Sigmoid colon (tissue), 6 donors: ENCODE measurements at regions not wholly inside any gene's neighbourhood (a gene's known extent, or its start where the extent isn't known, plus 50 kb on each side); places are given as distances from the start of the nearest gene placed in this dataset.

ENCODE experiments used
- DNase-seq: peaks from one replicate; pipeline ENCODE4 v3.0.0-alpha.2; 2019
- H3K27ac ChIP-seq, 4 donors: fragments of 200-600 bp; sonication (generic); one replicate each; pipeline ENCODE4 v1.5.1; 2016 to 2019; ENCODE audit warnings: mild to moderate bottlenecking in 1 of 4
- H3K27me3 ChIP-seq, 3 donors: fragments of 200-600 bp; sonication (generic); one replicate each; pipeline ENCODE4 v1.5.1; 2019; ENCODE audit warnings: mild to moderate bottlenecking in 1 of 3
- H3K36me3 ChIP-seq, 4 donors: fragments of 200-600 bp; sonication (generic); one replicate each; pipeline ENCODE4 v1.5.1; 2016 to 2019
- H3K4me1 ChIP-seq, 4 donors: fragments of 200-600 bp; sonication (generic); one replicate each; pipeline ENCODE4 v1.5.1; 2017 to 2019
- H3K4me3 ChIP-seq, 4 donors: fragments of 200-600 bp; sonication (generic); one replicate each; pipeline ENCODE4 v1.5.1; 2017 to 2019; ENCODE audit warnings: mild to moderate bottlenecking in 2 of 4, moderate library complexity in 1 of 4
- H3K9me3 ChIP-seq, 4 donors: fragments of 200-600 bp in 3 of 4; sonication (generic) in 3 of 4; one replicate each; pipeline versions ENCODE4 v1.5.1 to v1.6.1; 2013 to 2019
- CTCF ChIP-seq, 4 experiments: fragments of 450-650 bp in 3 of 4; fragments of 200-600 bp in 1 of 4; IDR thresholded peaks; one replicate each; pipeline ENCODE4 v1.5.1; 2016 to 2019; ENCODE audit warnings: antibody characterized with exemption in 4 of 4, mild to moderate bottlenecking in 3 of 4, moderate library complexity in 2 of 4
- EP300 ChIP-seq, 4 donors: sonication (generic); formaldehyde crosslinking; IDR thresholded peaks; one replicate each; pipeline ENCODE4 v1.6.1; 2017; ENCODE audit warnings: antibody characterized with exemption in 4 of 4
- POLR2A ChIP-seq, 2 donors: fragments of 450-650 bp; IDR thresholded peaks; one replicate each; pipeline ENCODE4 v1.6.1; 2016; ENCODE audit warnings: antibody characterized with exemption in 2 of 2, mild to moderate bottlenecking in 2 of 2, moderate library complexity in 2 of 2
- POLR2AphosphoS5 ChIP-seq, 4 donors: sonication (generic); formaldehyde crosslinking; IDR thresholded peaks; one replicate each; pipeline ENCODE4 v1.6.1; 2017; ENCODE audit warnings: antibody characterized with exemption in 4 of 4
- WGBS, 2 donors: extraction: QIAGEN DNeasy Blood & Tissue Kit; methylation state at CpG; one replicate each; pipeline ENCODE4 v1.1.7; 2013; 5-methylcytosine and 5-hydroxymethylcytosine counted together
- intact Hi-C: fragments of 100-400 bp; cut with DNase I; formaldehyde crosslinking; loops from one replicate; pipeline ENCODE4 v1.15.1; 2023
- donor health status: healthy with polysubstance abuse.
- donor health status: healthy.

GRCh38 chr5:113652161-113652560 lies 138.7 kb downstream of the YTHDC2 start:
- WGBS, 2 donors, result 41 to 62% methylated on average over 7 of the region's 7 CpGs
- intact Hi-C loops, result no loop called here

GRCh38 chr5:113654828-113655227 lies 141.3 kb downstream of the YTHDC2 start:
- intact Hi-C loops, result no loop called here
- DNase-seq, result no peak
- H3K4me1 ChIP-seq, result no peaks in the 10 kb centered on the region

More at GRCh38 chr5:113652161-113652560, 138.7 kb downstream of the YTHDC2 start:
- H3K4me1 ChIP-seq, result no peaks in the 10 kb centered on the region
- no peaks in the 10 kb centered on the region for H3K9me3 ChIP-seq
- DNase-seq, result no peak
- no peak overlapping the region for H3K27ac ChIP-seq
- no peaks in the 10 kb centered on the region for H3K27me3 ChIP-seq
- TF ChIP-seq EP300 (IDR thresholded peaks at IDR 0.05), result no peak
- no peak for TF ChIP-seq POLR2AphosphoS5 (IDR thresholded peaks at IDR 0.05)
- no peak for TF ChIP-seq CTCF (IDR thresholded peaks at IDR 0.05)
- TF ChIP-seq POLR2A (IDR thresholded peaks at IDR 0.05), result no peak
- H3K4me3 ChIP-seq, result no peak overlapping the region
- H3K36me3 ChIP-seq, result no peaks in the 10 kb centered on the region

GRCh38 chr5:113660206-113660605 lies 146.7 kb downstream of the YTHDC2 start:
- no peak overlapping the region for H3K4me3 ChIP-seq
- no peak for TF ChIP-seq POLR2A (IDR thresholded peaks at IDR 0.05)
- no peak for TF ChIP-seq EP300 (IDR thresholded peaks at IDR 0.05)
- TF ChIP-seq POLR2AphosphoS5 (IDR thresholded peaks at IDR 0.05), result no peak
- no peak for TF ChIP-seq CTCF (IDR thresholded peaks at IDR 0.05)
- no peaks in the 10 kb centered on the region for H3K36me3 ChIP-seq
- no peaks in the 10 kb centered on the region for H3K27me3 ChIP-seq
- DNase-seq, result no peak
- 54 to 70% methylated on average over 3 of the region's 3 CpGs for WGBS, 2 donors
- intact Hi-C loops, result no loop called here
- H3K4me1 ChIP-seq, result no peaks in the 10 kb centered on the region
- H3K27ac ChIP-seq, result no peak overlapping the region
- no peaks in the 10 kb centered on the region for H3K9me3 ChIP-seq

More at GRCh38 chr5:113654828-113655227, 141.3 kb downstream of the YTHDC2 start:
- Histone ChIP-seq H3K9me3 (no peaks in the 10 kb centered on the region), H3K36me3 (no peaks in the 10 kb centered on the region), H3K4me3 (no peak overlapping the region), H3K27ac (no peak overlapping the region), H3K27me3 (no peaks in the 10 kb centered on the region)
- 67 to 69% methylated on average over 3 of the region's 3 CpGs for WGBS, 2 donors
- TF ChIP-seq EP300 (IDR thresholded peaks at IDR 0.05) (no peak), POLR2AphosphoS5 (IDR thresholded peaks at IDR 0.05) (no peak), CTCF (IDR thresholded peaks at IDR 0.05) (no peak), POLR2A (IDR thresholded peaks at IDR 0.05) (no peak)

GRCh38 chr5:113660706-113661250 lies 147.3 kb downstream of the YTHDC2 start:
- Histone ChIP-seq H3K27me3 (no peaks in the 10 kb centered on the region), H3K9me3 (no peaks in the 10 kb centered on the region), H3K27ac (no peak overlapping the region), H3K4me3 (no peak overlapping the region), H3K4me1 (no peaks in the 10 kb centered on the region), H3K36me3 (no peaks in the 10 kb centered on the region)
- TF ChIP-seq CTCF (IDR thresholded peaks at IDR 0.05), result no peak
- no peak for TF ChIP-seq POLR2AphosphoS5 (IDR thresholded peaks at IDR 0.05)
- TF ChIP-seq POLR2A (IDR thresholded peaks at IDR 0.05), result no peak
- TF ChIP-seq EP300 (IDR thresholded peaks at IDR 0.05), result no peak
- 91 to 93% methylated on average over 1 of the region's 1 CpG for WGBS, 2 donors
- no peak for DNase-seq
- intact Hi-C loops, result no loop called here
